ENCODE measurements at regions not wholly inside any gene's neighbourhood (a gene's known extent, or its start where the extent isn't known, plus 50 kb on each side); places are given as distances from the start of the nearest gene placed in this dataset.

- no peak overlapping the region for H3K4me3 Mint-ChIP-seq (ENCODE audit: unreplicated experiment)
- BruUV-seq (replicated peaks) = no TSS peak
Observed at GRCh38 chr9:89677702-89678395, 73.0 kb downstream of the GADD45G start.

GRCh38 chr9:89678396-89679015 is 73.7 kb downstream of the GADD45G start:
- POLR2A ChIA-PET = no interaction called here
- BruUV-seq (replicated peaks) = no TSS peak
- H3K36me3 Mint-ChIP-seq (ENCODE audit: insufficient read depth, unreplicated experiment) = no peaks in the 10 kb centered on the region

More at GRCh38 chr9:89677702-89678395, 73.0 kb downstream of the GADD45G start:
- Mint-ChIP-seq H3K9me3 (ENCODE audit: unreplicated experiment) (no peaks in the 10 kb centered on the region), H3K27me3 (ENCODE audit: insufficient read depth, unreplicated experiment) (no peaks in the 10 kb centered on the region), H3K36me3 (ENCODE audit: insufficient read depth, unreplicated experiment) (no peaks in the 10 kb centered on the region), H3K27ac (ENCODE audit: low read depth, unreplicated experiment) (no peak overlapping the region), H3K4me1 (ENCODE audit: insufficient read depth, unreplicated experiment) (no peaks in the 10 kb centered on the region)
- no peak for DNase-seq (ENCODE audit: unreplicated experiment)
- POLR2A ChIA-PET = no interaction called here
- TF ChIP-seq CTCF (IDR thresholded peaks at IDR 0.05; ENCODE audit: unreplicated experiment) = no peak
- intact Hi-C loops (cut with micrococcal nuclease) = no loop called here
- CTCF ChIA-PET = no interaction called here

GRCh38 chr9:89679016-89679415 is 74.2 kb downstream of the GADD45G start:
- no peak for DNase-seq (ENCODE audit: unreplicated experiment)
- POLR2A ChIA-PET = no interaction called here
- no TSS peak for BruUV-seq (replicated peaks)

More at GRCh38 chr9:89678396-89679015, 73.7 kb downstream of the GADD45G start:
- no peak for DNase-seq (ENCODE audit: unreplicated experiment)
- intact Hi-C loops (cut with micrococcal nuclease) = no loop called here
- Mint-ChIP-seq H3K4me3 (ENCODE audit: unreplicated experiment) (no peak overlapping the region), H3K9me3 (ENCODE audit: unreplicated experiment) (no peaks in the 10 kb centered on the region), H3K27ac (ENCODE audit: low read depth, unreplicated experiment) (no peak overlapping the region), H3K4me1 (ENCODE audit: insufficient read depth, unreplicated experiment) (no peaks in the 10 kb centered on the region), H3K27me3 (ENCODE audit: insufficient read depth, unreplicated experiment) (no peaks in the 10 kb centered on the region)
- CTCF ChIA-PET = interaction anchor here (1.6 kb wide), 1 partner anchor 14 kb away, joined by 3 read pairs; no protein-coding TSS in a partner anchor
- no peak for TF ChIP-seq CTCF (IDR thresholded peaks at IDR 0.05; ENCODE audit: unreplicated experiment)

More at GRCh38 chr9:89679016-89679415, 74.2 kb downstream of the GADD45G start:
- Mint-ChIP-seq H3K4me3 (ENCODE audit: unreplicated experiment) (no peak overlapping the region), H3K27me3 (ENCODE audit: insufficient read depth, unreplicated experiment) (no peaks in the 10 kb centered on the region), H3K27ac (ENCODE audit: low read depth, unreplicated experiment) (no peak overlapping the region), H3K36me3 (ENCODE audit: insufficient read depth, unreplicated experiment) (no peaks in the 10 kb centered on the region), H3K4me1 (ENCODE audit: insufficient read depth, unreplicated experiment) (no peaks in the 10 kb centered on the region), H3K9me3 (ENCODE audit: unreplicated experiment) (no peaks in the 10 kb centered on the region)
- intact Hi-C loops (cut with micrococcal nuclease) = no loop called here
- TF ChIP-seq CTCF (IDR thresholded peaks at IDR 0.05; ENCODE audit: unreplicated experiment) = no peak
- CTCF ChIA-PET = interaction anchor here (1.6 kb wide), 1 partner anchor 15 kb away, joined by 3 read pairs; no protein-coding TSS in a partner anchor

Measured in MCF 10A (cell line).